ENCODE measurements at regions not wholly inside any gene's neighbourhood (a gene's known extent, or its start where the extent isn't known, plus 50 kb on each side); places are given as distances from the start of the nearest gene placed in this dataset.

DNA sequence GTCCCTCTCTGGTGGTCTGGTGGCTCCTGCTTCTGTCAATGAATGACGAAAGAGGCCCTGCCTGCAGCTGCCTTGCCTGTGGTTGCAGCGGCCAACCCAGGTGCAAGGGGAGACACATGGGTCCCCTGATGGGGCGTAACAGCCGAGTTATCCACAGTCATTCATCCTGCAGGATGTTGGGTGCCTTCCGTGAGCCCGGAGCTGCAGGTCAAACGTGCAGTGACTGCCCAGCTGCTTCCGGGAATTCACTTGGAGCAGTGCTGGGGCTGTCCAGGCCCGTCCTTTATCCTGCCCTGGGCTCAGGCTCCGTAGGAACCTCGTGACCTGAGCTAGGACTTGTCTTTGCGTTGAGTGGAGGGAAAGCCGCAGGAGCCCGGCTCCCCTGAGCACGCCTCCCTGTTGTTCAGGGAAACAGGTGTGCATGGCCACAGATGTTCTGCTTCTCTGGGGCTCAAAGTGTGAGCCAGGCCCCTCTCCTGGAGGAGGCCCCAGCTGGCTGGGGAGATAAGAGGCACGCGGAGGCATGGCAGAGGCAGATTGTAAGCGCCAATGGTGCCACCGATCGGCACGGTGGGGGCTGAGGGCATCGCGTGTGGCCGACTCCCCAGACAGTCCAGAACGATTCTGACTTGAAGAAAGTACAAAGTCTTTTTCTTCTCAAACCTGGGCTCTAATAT lies 635.4 kb downstream of the BRD1 start:
- DNase-seq (no peak), ATAC-seq (replicated peaks in 1 of 4) (no peak)
- H3K27ac ChIP-seq (ENCODE audit: low read length): no peak overlapping the region
- no peaks in the 10 kb centered on the region for H3K36me3 ChIP-seq (ENCODE audit: control insufficient read depth in 2 of 2, extremely low read depth in 1 of 2, insufficient read depth in 1 of 2, low read length in 1 of 2)
- Mint-ChIP-seq H3K4me3 (no peak overlapping the region), H3K27me3 (peaks cover 9 to 21% of the 10 kb centered on the region in 2 donors), H3K27ac (no peak overlapping the region), H3K9me3 (no peaks in the 10 kb centered on the region), H3K36me3 (no peaks in the 10 kb centered on the region), H3K4me1 (no peaks in the 10 kb centered on the region)
- CTCF ChIA-PET: no interaction called here
- no peaks in the 10 kb centered on the region for H3K9me3 ChIP-seq
- H3K4me1 ChIP-seq (ENCODE audit: control insufficient read depth in 1 of 2, extremely low read depth in 1 of 2, insufficient read depth in 2 of 2, low read length in 2 of 2): no peaks in the 10 kb centered on the region
- WGBS (ENCODE audit: insufficient coverage): 52% methylated on average over 19 of the region's 25 CpGs
- H3K27me3 ChIP-seq (replicated peaks in 1 of 2; ENCODE audit: control insufficient read depth in 2 of 2, extremely low read depth in 1 of 2, insufficient read depth in 2 of 2, low read length in 1 of 2): peaks cover 0 to 33% of the 10 kb centered on the region in 2 experiments
- H3K4me3 ChIP-seq (ENCODE audit: control insufficient read depth in 1 of 2, extremely low read depth in 1 of 2, low read length in 1 of 2): no peak overlapping the region
- POLR2A ChIA-PET: no interaction called here

DNA sequence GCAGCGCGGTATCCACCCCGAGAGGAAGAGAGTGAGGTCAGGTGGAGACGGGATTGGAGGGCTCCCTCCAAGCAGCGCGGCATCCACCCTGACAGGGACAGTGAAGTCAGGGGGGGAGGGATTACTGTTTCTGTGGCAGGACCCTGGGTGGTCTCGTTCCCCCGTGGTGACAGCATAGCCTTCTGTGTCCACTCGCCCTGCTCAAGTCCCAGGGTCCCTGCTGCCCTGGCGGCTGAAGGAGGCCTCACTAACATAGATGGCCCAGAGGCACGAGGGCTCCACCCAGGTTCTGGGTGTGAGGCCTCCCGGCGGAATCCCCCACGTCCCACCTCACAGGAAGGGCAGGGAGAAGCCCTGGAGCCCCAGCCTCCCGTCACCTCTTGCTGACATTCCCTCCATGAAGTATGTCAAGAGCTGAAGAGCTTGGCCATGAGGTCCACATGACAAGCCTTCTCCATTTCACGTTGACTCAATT lies 636.1 kb downstream of the BRD1 start:
- H3K36me3 ChIP-seq (ENCODE audit: control insufficient read depth in 2 of 2, extremely low read depth in 1 of 2, insufficient read depth in 1 of 2, low read length in 1 of 2): no peaks in the 10 kb centered on the region
- Mint-ChIP-seq H3K27ac (no peak overlapping the region), H3K4me3 (no peak overlapping the region), H3K27me3 (peaks cover 9 to 24% of the 10 kb centered on the region in 2 donors), H3K36me3 (no peaks in the 10 kb centered on the region), H3K4me1 (no peaks in the 10 kb centered on the region), H3K9me3 (no peaks in the 10 kb centered on the region)
- CTCF ChIA-PET: no interaction called here
- 72% methylated on average over 10 of the region's 16 CpGs for WGBS (ENCODE audit: insufficient coverage)
- POLR2A ChIA-PET: no interaction called here
- H3K9me3 ChIP-seq: no peaks in the 10 kb centered on the region
- peaks cover 0 to 33% of the 10 kb centered on the region in 2 experiments for H3K27me3 ChIP-seq (replicated peaks in 1 of 2; ENCODE audit: control insufficient read depth in 2 of 2, extremely low read depth in 1 of 2, insufficient read depth in 2 of 2, low read length in 1 of 2)
- DNase-seq: no peak
- no peak for ATAC-seq (replicated peaks in 1 of 4)
- no peaks in the 10 kb centered on the region for H3K4me1 ChIP-seq (ENCODE audit: control insufficient read depth in 1 of 2, extremely low read depth in 1 of 2, insufficient read depth in 2 of 2, low read length in 2 of 2)
- H3K4me3 ChIP-seq (ENCODE audit: control insufficient read depth in 1 of 2, extremely low read depth in 1 of 2, low read length in 1 of 2): no peak overlapping the region
- no peak overlapping the region for H3K27ac ChIP-seq (ENCODE audit: low read length)

DNA sequence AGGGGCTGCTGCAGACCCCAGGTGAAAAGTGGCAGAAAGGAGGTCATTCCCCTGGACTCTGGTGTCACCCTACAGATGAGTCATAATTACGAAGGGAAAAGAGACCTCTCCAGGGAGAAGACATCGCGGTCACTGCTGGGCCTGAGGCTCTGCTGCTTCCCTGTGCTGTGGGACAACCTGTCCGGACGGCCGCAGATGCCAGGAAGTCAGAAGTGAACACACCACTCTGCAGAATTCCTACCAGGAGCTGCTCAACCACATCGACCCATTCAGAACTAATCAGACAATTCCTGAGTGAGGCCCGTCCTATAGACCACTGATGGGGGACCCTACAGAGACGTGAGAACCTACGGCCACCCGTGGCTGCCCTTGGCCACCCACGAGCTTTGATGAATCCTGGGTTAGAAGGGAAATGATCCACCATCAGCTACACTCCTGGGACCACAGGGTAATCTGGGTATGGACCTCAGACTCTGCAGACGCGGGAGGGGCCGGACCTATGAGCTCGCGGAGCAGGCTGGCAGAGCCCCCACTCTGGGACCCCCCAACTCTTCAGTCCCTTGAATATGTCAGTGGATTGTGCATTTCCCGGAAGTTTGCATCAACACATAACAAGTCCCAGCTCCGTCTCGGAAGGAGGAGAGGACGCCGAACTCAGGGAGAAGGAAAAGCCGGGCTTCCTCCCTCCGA lies 636.7 kb downstream of the BRD1 start:
- H3K27me3 Mint-ChIP-seq: peaks cover 8 to 26% of the 10 kb centered on the region in 2 donors
- CTCF ChIA-PET: no interaction called here
- POLR2A ChIA-PET: no interaction called here
- H3K36me3 Mint-ChIP-seq: no peaks in the 10 kb centered on the region
- DNase-seq (no peak), ATAC-seq (replicated peaks in 1 of 4) (no peak)
- H3K36me3 ChIP-seq (ENCODE audit: control insufficient read depth in 2 of 2, extremely low read depth in 1 of 2, insufficient read depth in 1 of 2, low read length in 1 of 2): no peaks in the 10 kb centered on the region
- H3K9me3 ChIP-seq: no peaks in the 10 kb centered on the region
- peaks cover 0 to 29% of the 10 kb centered on the region in 2 experiments for H3K27me3 ChIP-seq (replicated peaks in 1 of 2; ENCODE audit: control insufficient read depth in 2 of 2, extremely low read depth in 1 of 2, insufficient read depth in 2 of 2, low read length in 1 of 2)
- no peak overlapping the region for H3K27ac Mint-ChIP-seq
- H3K4me3 ChIP-seq (ENCODE audit: control insufficient read depth in 1 of 2, extremely low read depth in 1 of 2, low read length in 1 of 2): no peak overlapping the region
- H3K4me1 ChIP-seq (ENCODE audit: control insufficient read depth in 1 of 2, extremely low read depth in 1 of 2, insufficient read depth in 2 of 2, low read length in 2 of 2): no peaks in the 10 kb centered on the region
- H3K4me3 Mint-ChIP-seq: no peak overlapping the region
- no peak overlapping the region for H3K27ac ChIP-seq (ENCODE audit: low read length)
- no peaks in the 10 kb centered on the region for H3K9me3 Mint-ChIP-seq
- no peaks in the 10 kb centered on the region for H3K4me1 Mint-ChIP-seq
- WGBS (ENCODE audit: insufficient coverage): 80% methylated on average over 4 of the region's 24 CpGs

DNA sequence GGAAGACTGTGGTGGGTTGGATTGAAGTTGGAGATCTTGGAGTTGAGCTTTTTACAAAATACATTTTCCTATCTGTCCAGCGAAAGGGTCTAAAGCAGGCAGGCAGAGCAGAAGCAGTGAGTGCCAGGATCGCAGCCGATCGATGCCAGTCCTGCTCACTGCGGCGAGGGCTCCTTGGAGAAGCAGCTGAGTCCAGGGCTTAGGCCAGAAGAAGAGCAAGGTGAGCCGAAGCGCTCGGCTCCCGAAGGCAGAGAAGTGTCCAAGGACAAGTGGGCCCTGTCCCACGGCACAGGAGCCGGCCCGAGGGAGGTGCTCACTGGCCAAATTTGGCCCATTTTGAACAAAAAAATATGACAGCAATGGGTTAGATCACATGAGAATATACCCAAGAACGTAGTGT lies 637.8 kb downstream of the BRD1 start:
- ATAC-seq (replicated peaks in 1 of 4): no peak
- POLR2A ChIA-PET: no interaction called here
- H3K4me3 ChIP-seq (ENCODE audit: control insufficient read depth in 1 of 2, extremely low read depth in 1 of 2, low read length in 1 of 2): no peak overlapping the region
- peaks cover 0 to 31% of the 10 kb centered on the region in 2 experiments for H3K27me3 ChIP-seq (replicated peaks in 1 of 2; ENCODE audit: control insufficient read depth in 2 of 2, extremely low read depth in 1 of 2, insufficient read depth in 2 of 2, low read length in 1 of 2)
- 85% methylated on average over 14 of the region's 14 CpGs for WGBS (ENCODE audit: insufficient coverage)
- Mint-ChIP-seq H3K27ac (no peak overlapping the region), H3K36me3 (no peaks in the 10 kb centered on the region), H3K27me3 (peaks cover 14 to 28% of the 10 kb centered on the region in 2 donors), H3K4me3 (no peak overlapping the region), H3K4me1 (no peaks in the 10 kb centered on the region), H3K9me3 (no peaks in the 10 kb centered on the region)
- no peaks in the 10 kb centered on the region for H3K9me3 ChIP-seq
- H3K36me3 ChIP-seq (ENCODE audit: control insufficient read depth in 2 of 2, extremely low read depth in 1 of 2, insufficient read depth in 1 of 2, low read length in 1 of 2): no peaks in the 10 kb centered on the region
- DNase-seq: no peak
- H3K4me1 ChIP-seq (ENCODE audit: control insufficient read depth in 1 of 2, extremely low read depth in 1 of 2, insufficient read depth in 2 of 2, low read length in 2 of 2): no peaks in the 10 kb centered on the region
- H3K27ac ChIP-seq (ENCODE audit: low read length): no peak overlapping the region
- CTCF ChIA-PET: no interaction called here

DNA sequence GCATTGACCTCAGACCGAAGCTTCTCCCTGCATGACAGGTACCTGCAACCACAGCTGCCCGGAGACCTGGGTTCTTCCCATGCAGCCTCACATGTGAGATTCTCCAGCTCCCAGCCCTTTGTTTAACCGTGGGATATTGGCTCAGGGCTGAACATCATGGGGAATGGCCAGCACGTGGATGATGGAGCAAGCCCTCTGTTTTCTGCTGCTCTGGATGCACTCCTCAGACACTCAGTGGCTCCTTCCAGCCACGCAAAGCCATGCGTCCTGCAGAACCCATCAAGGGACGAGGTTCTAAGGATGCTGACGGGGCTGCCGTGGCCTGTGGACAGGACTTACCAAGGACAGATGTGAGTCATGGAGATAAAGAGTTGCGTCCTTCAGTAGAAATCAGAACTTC lies 639.1 kb downstream of the BRD1 start:
- POLR2A ChIA-PET: no interaction called here
- H3K27me3 Mint-ChIP-seq: peaks cover 14 to 28% of the 10 kb centered on the region in 2 donors
- WGBS (ENCODE audit: insufficient coverage): 83% methylated on average over 5 of the region's 10 CpGs
- no peak overlapping the region for H3K4me3 ChIP-seq (ENCODE audit: control insufficient read depth in 1 of 2, extremely low read depth in 1 of 2, low read length in 1 of 2)
- H3K36me3 Mint-ChIP-seq: no peaks in the 10 kb centered on the region
- CTCF ChIA-PET: no interaction called here
- no peaks in the 10 kb centered on the region for H3K4me1 ChIP-seq (ENCODE audit: control insufficient read depth in 1 of 2, extremely low read depth in 1 of 2, insufficient read depth in 2 of 2, low read length in 2 of 2)
- ATAC-seq (replicated peaks in 1 of 4): no peak
- no peaks in the 10 kb centered on the region for H3K9me3 Mint-ChIP-seq
- H3K27ac Mint-ChIP-seq: no peak overlapping the region
- H3K4me1 Mint-ChIP-seq: no peaks in the 10 kb centered on the region
- H3K27me3 ChIP-seq (replicated peaks in 1 of 2; ENCODE audit: control insufficient read depth in 2 of 2, extremely low read depth in 1 of 2, insufficient read depth in 2 of 2, low read length in 1 of 2): peaks cover 0 to 35% of the 10 kb centered on the region in 2 experiments
- H3K9me3 ChIP-seq: no peaks in the 10 kb centered on the region
- no peak overlapping the region for H3K4me3 Mint-ChIP-seq
- no peaks in the 10 kb centered on the region for H3K36me3 ChIP-seq (ENCODE audit: control insufficient read depth in 2 of 2, extremely low read depth in 1 of 2, insufficient read depth in 1 of 2, low read length in 1 of 2)
- no peak overlapping the region for H3K27ac ChIP-seq (ENCODE audit: low read length)
- no peak for DNase-seq

DNA sequence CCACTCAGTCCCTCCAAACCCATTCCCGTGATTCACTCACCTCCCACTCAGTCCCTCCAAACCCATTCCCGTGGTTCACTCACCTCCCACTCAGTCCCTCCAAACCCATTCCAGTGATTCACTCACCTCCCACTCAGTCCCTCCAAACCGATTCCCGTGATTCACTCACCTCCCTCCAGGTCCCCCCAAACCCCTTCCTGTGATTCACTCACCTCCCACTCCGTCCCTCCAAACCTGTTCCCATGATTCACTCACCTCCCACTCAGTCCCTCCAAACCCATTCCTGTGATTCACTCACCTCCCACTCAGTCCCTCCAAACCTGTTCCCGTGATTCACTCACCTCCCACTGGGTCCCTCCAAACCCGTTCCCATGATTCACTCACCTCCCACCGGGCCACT lies 639.6 kb downstream of the BRD1 start:
- H3K27ac ChIP-seq (ENCODE audit: low read length): no peak overlapping the region
- no peaks in the 10 kb centered on the region for H3K9me3 ChIP-seq
- peaks cover 0 to 36% of the 10 kb centered on the region in 2 experiments for H3K27me3 ChIP-seq (replicated peaks in 1 of 2; ENCODE audit: control insufficient read depth in 2 of 2, extremely low read depth in 1 of 2, insufficient read depth in 2 of 2, low read length in 1 of 2)
- Mint-ChIP-seq H3K4me1 (no peaks in the 10 kb centered on the region), H3K9me3 (no peaks in the 10 kb centered on the region), H3K4me3 (no peak overlapping the region), H3K27me3 (peaks cover 14 to 29% of the 10 kb centered on the region in 2 donors), H3K36me3 (no peaks in the 10 kb centered on the region), H3K27ac (no peak overlapping the region)
- H3K4me1 ChIP-seq (ENCODE audit: control insufficient read depth in 1 of 2, extremely low read depth in 1 of 2, insufficient read depth in 2 of 2, low read length in 2 of 2): no peaks in the 10 kb centered on the region
- ChIA-PET CTCF (no interaction called here), POLR2A (no interaction called here)
- DNase-seq (no peak), ATAC-seq (replicated peaks in 1 of 4) (no peak)
- H3K4me3 ChIP-seq (ENCODE audit: control insufficient read depth in 1 of 2, extremely low read depth in 1 of 2, low read length in 1 of 2): no peak overlapping the region
- 59% methylated on average over 7 of the region's 8 CpGs for WGBS (ENCODE audit: insufficient coverage)
- no peaks in the 10 kb centered on the region for H3K36me3 ChIP-seq (ENCODE audit: control insufficient read depth in 2 of 2, extremely low read depth in 1 of 2, insufficient read depth in 1 of 2, low read length in 1 of 2)

Data from T-cell (primary cell).